ENCODE measurements at regions not wholly inside any gene's neighbourhood (a gene's known extent, or its start where the extent isn't known, plus 50 kb on each side); places are given as distances from the start of the nearest gene placed in this dataset.

- Histone ChIP-seq H3K27ac (no peak overlapping the region), H3K4me1 (replicated peaks in 1 of 2) (peaks cover 0 to 14% of the 10 kb centered on the region in 2 donors), H3K4me3 (no peak overlapping the region)
- no peak for ATAC-seq (replicated peaks in 6 of 8)
- WGBS, 10 experiments: 0 to 100% (median 50%) methylated on average over 1 of the region's 1 CpG; no CpG with 5 or more reads in 3 of the 10 experiments
- in situ Hi-C loops (cut with MboI; ENCODE audit: low pct_unique_long_range_greater_than_20kb in 2 of 9, low sequenced_read_pairs in 9 of 9, unreplicated experiment in 9 of 9): no loop called here
These were observed 326.4 kb upstream of the SATB1 start for GRCh38 chr3:18751514-18751913.

GRCh38 chr3:18747383-18747782, 322.2 kb upstream of the SATB1 start:
- ATAC-seq (replicated peaks in 6 of 8): no peak
- WGBS, 10 experiments: 0 to 100% (median 83%) methylated on average over 1 to 3 of the region's 3 CpGs
- in situ Hi-C loops (cut with MboI; ENCODE audit: low pct_unique_long_range_greater_than_20kb in 2 of 9, low sequenced_read_pairs in 9 of 9, unreplicated experiment in 9 of 9): no loop called here

GRCh38 chr3:18745472-18745871, 320.3 kb upstream of the SATB1 start:
- WGBS, 10 experiments: 19 to 97% (median 83%) methylated on average over 1 to 6 of the region's 6 CpGs; no CpG with 5 or more reads in 1 of the 10 experiments
- no peak for ATAC-seq (replicated peaks in 6 of 8)
- H3K27ac ChIP-seq: no peak overlapping the region
- peaks cover 0 to 2% of the 10 kb centered on the region in 2 donors for H3K4me1 ChIP-seq (replicated peaks in 1 of 2)
- in situ Hi-C loops (cut with MboI; ENCODE audit: low pct_unique_long_range_greater_than_20kb in 2 of 9, low sequenced_read_pairs in 9 of 9, unreplicated experiment in 9 of 9): no loop called here
- H3K4me3 ChIP-seq: no peak overlapping the region

More at GRCh38 chr3:18747383-18747782, 322.2 kb upstream of the SATB1 start:
- H3K4me3 ChIP-seq: no peak overlapping the region
- peaks cover 0 to 3% of the 10 kb centered on the region in 2 donors for H3K4me1 ChIP-seq (replicated peaks in 1 of 2)
- no peak overlapping the region for H3K27ac ChIP-seq

- whole genome bisulfite sequencing, 10 experiments: 0 to 100% (median 83%) methylated on average over 1 of the region's 1 CpG; no CpG with 5 or more reads in 2 of the 10 experiments
- in situ Hi-C loops (cut with MboI; ENCODE audit: low pct_unique_long_range_greater_than_20kb in 2 of 9, low sequenced_read_pairs in 9 of 9, unreplicated experiment in 9 of 9): no loop called here
- Histone ChIP-seq H3K4me1 (replicated peaks in 1 of 2) (no peaks in the 10 kb centered on the region), H3K4me3 (no peak overlapping the region), H3K27ac (no peak overlapping the region)
- ATAC-seq (replicated peaks in 6 of 8): no peak
These were observed 319.3 kb upstream of the SATB1 start for GRCh38 chr3:18744472-18744871.

GRCh38 chr3:18743761-18744160, 318.6 kb upstream of the SATB1 start:
- H3K4me1 ChIP-seq (replicated peaks in 1 of 2): no peaks in the 10 kb centered on the region
- WGBS, 10 experiments: 0 to 93% (median 69%) methylated on average over 1 to 2 of the region's 2 CpGs; no CpG with 5 or more reads in 2 of the 10 experiments
- H3K4me3 ChIP-seq: no peak overlapping the region
- in situ Hi-C loops (cut with MboI; ENCODE audit: low pct_unique_long_range_greater_than_20kb in 2 of 9, low sequenced_read_pairs in 9 of 9, unreplicated experiment in 9 of 9): no loop called here
- no peak for ATAC-seq (replicated peaks in 6 of 8)
- no peak overlapping the region for H3K27ac ChIP-seq

- H3K27ac ChIP-seq: no peak overlapping the region
- no peak overlapping the region for H3K4me3 ChIP-seq
- 8 to 97% (median 84%) methylated on average over 3 to 12 of the region's 12 CpGs for WGBS, 10 experiments
- in situ Hi-C loops (cut with MboI; ENCODE audit: low pct_unique_long_range_greater_than_20kb in 2 of 9, low sequenced_read_pairs in 9 of 9, unreplicated experiment in 9 of 9): no loop called here
- H3K4me1 ChIP-seq (replicated peaks in 1 of 2): no peaks in the 10 kb centered on the region
- ATAC-seq (replicated peaks in 6 of 8): no peak
These were observed 315.8 kb upstream of the SATB1 start for GRCh38 chr3:18740631-18741583.

GRCh38 chr3:18739099-18739433, 313.9 kb upstream of the SATB1 start:
- Histone ChIP-seq H3K4me1 (replicated peaks in 1 of 2) (no peaks in the 10 kb centered on the region), H3K4me3 (no peak overlapping the region), H3K27ac (no peak overlapping the region)
- ATAC-seq (replicated peaks in 6 of 8): no peak
- in situ Hi-C loops (cut with MboI; ENCODE audit: low pct_unique_long_range_greater_than_20kb in 2 of 9, low sequenced_read_pairs in 9 of 9, unreplicated experiment in 9 of 9): no loop called here
- WGBS, 10 experiments: 10 to 100% (median 78%) methylated on average over 1 to 3 of the region's 3 CpGs; no CpG with 5 or more reads in 1 of the 10 experiments

- ATAC-seq (replicated peaks in 6 of 8): no peak
- 0 to 100% (median 40%) methylated on average over 1 of the region's 1 CpG; no CpG with 5 or more reads in 1 of the 10 experiments for WGBS, 10 experiments
- in situ Hi-C loops (cut with MboI; ENCODE audit: low pct_unique_long_range_greater_than_20kb in 2 of 9, low sequenced_read_pairs in 9 of 9, unreplicated experiment in 9 of 9): no loop called here
These were observed 313.4 kb upstream of the SATB1 start for GRCh38 chr3:18738393-18739098.

GRCh38 chr3:18735005-18735404, 309.9 kb upstream of the SATB1 start:
- no peak for ATAC-seq (replicated peaks in 6 of 8)
- in situ Hi-C loops (cut with MboI; ENCODE audit: low pct_unique_long_range_greater_than_20kb in 2 of 9, low sequenced_read_pairs in 9 of 9, unreplicated experiment in 9 of 9): no loop called here
- Histone ChIP-seq H3K27ac (no peak overlapping the region), H3K4me1 (replicated peaks in 1 of 2) (no peaks in the 10 kb centered on the region), H3K4me3 (no peak overlapping the region)
- 0 to 100% (median 5%) methylated on average over 1 to 2 of the region's 2 CpGs; no CpG with 5 or more reads in 3 of the 10 experiments for WGBS, 10 experiments

More at GRCh38 chr3:18738393-18739098, 313.4 kb upstream of the SATB1 start:
- H3K27ac ChIP-seq: no peak overlapping the region
- H3K4me3 ChIP-seq: no peak overlapping the region
- H3K4me1 ChIP-seq (replicated peaks in 1 of 2): no peaks in the 10 kb centered on the region

GRCh38 chr3:18734309-18734708, 309.2 kb upstream of the SATB1 start:
- WGBS, 10 experiments: 0 to 100% (median 40%) methylated on average over 1 to 2 of the region's 2 CpGs; no CpG with 5 or more reads in 1 of the 10 experiments
- no peaks in the 10 kb centered on the region for H3K4me1 ChIP-seq (replicated peaks in 1 of 2)
- no peak overlapping the region for H3K27ac ChIP-seq
- no peak for ATAC-seq (replicated peaks in 6 of 8)
- no peak overlapping the region for H3K4me3 ChIP-seq
- in situ Hi-C loops (cut with MboI; ENCODE audit: low pct_unique_long_range_greater_than_20kb in 2 of 9, low sequenced_read_pairs in 9 of 9, unreplicated experiment in 9 of 9): no loop called here

GRCh38 chr3:18732474-18732873, 307.3 kb upstream of the SATB1 start:
- H3K4me3 ChIP-seq: no peak overlapping the region
- WGBS, 10 experiments: 20 to 100% (median 71%) methylated on average over 1 of the region's 1 CpG; no CpG with 5 or more reads in 2 of the 10 experiments
- no peaks in the 10 kb centered on the region for H3K4me1 ChIP-seq (replicated peaks in 1 of 2)
- H3K27ac ChIP-seq: no peak overlapping the region
- ATAC-seq (replicated peaks in 6 of 8): no peak
- in situ Hi-C loops (cut with MboI; ENCODE audit: low pct_unique_long_range_greater_than_20kb in 2 of 9, low sequenced_read_pairs in 9 of 9, unreplicated experiment in 9 of 9): no loop called here

- Histone ChIP-seq H3K27ac (no peak overlapping the region), H3K4me1 (replicated peaks in 1 of 2) (no peaks in the 10 kb centered on the region), H3K4me3 (no peak overlapping the region)
- in situ Hi-C loops (cut with MboI; ENCODE audit: low pct_unique_long_range_greater_than_20kb in 2 of 9, low sequenced_read_pairs in 9 of 9, unreplicated experiment in 9 of 9): no loop called here
- no peak for ATAC-seq (replicated peaks in 6 of 8)
- WGBS, 10 experiments: 0 to 90% (median 40%) methylated on average over 1 to 2 of the region's 2 CpGs; no CpG with 5 or more reads in 1 of the 10 experiments
These were observed 305.4 kb upstream of the SATB1 start for GRCh38 chr3:18730491-18730890.

- 0 to 100% (median 100%) methylated on average over 1 of the region's 1 CpG; no CpG with 5 or more reads in 3 of the 10 experiments for WGBS, 10 experiments
- Histone ChIP-seq H3K4me1 (replicated peaks in 1 of 2) (no peaks in the 10 kb centered on the region), H3K27ac (no peak overlapping the region), H3K4me3 (no peak overlapping the region)
- in situ Hi-C loops (cut with MboI; ENCODE audit: low pct_unique_long_range_greater_than_20kb in 2 of 9, low sequenced_read_pairs in 9 of 9, unreplicated experiment in 9 of 9): no loop called here
- ATAC-seq (replicated peaks in 6 of 8): no peak
These were observed 304.5 kb upstream of the SATB1 start for GRCh38 chr3:18729671-18730070.

All from motor neuron (in vitro differentiated cells).